ENCODE measurements at regions not wholly inside any gene's neighbourhood (a gene's known extent, or its start where the extent isn't known, plus 50 kb on each side); places are given as distances from the start of the nearest gene placed in this dataset.

DNA sequence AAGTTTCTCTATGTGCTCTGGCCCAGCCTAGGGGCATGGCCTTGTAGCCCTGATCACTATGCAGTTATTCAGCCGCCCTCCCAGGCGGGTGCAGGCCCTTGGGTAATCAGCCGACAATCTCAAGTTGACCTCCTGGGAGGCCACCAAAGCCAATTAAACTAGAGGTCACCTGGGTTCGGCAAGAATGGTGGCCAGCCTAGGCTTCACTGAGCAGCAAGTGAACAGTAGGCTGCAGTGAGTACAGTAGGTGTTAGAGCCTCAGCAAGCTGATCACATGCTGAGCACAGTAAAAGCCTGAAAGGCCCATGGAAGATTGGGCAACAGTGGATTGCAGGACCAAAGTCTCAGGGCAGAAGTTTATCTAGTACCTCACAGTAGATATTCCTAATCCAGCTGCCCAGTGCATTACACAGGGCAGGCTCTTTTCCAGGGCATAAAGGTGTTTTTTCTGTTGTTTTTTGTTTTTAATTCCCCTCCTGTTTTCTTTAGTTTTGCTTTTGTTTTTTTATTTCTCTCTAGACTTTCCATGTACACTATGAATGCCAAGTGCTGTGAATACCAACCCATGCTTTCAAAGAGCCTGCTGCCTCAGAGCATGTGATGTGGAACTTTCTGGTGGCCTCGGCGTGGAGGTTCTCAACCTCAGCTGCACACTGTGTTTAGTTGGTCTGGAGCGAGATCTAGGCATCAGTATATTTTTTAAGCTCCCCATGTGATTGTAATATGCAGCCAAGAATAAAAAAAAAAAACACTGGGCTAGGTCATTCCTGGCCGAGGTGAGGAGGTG lies 55.9 kb upstream of the ATL2 start:
- no peaks in the 10 kb centered on the region for H4K20me1 ChIP-seq (ENCODE audit: insufficient read depth, low read length)
- H3K79me2 ChIP-seq (ENCODE audit: low read length) = no peaks in the 10 kb centered on the region
- H3K9me3 ChIP-seq (ENCODE audit: insufficient read depth, low read length) = no peaks in the 10 kb centered on the region
- H3K9ac ChIP-seq (ENCODE audit: low read length) = no peak overlapping the region
- no peak overlapping the region for H3K27ac ChIP-seq (ENCODE audit: low read length)
- TF ChIP-seq CTCF (IDR thresholded peaks at IDR 0.05; ENCODE audit: low read depth, low read length) (no peak), EZH2phosphoT487 (IDR thresholded peaks at IDR 0.05; ENCODE audit: low read depth) (no peak)
- H3K36me3 ChIP-seq (replicated peaks; ENCODE audit: low read depth, low read length) = no peaks in the 10 kb centered on the region
- H3K4me2 ChIP-seq (ENCODE audit: low read length) = no peak overlapping the region
- H2AFZ ChIP-seq (ENCODE audit: low read depth, low read length) = no peak overlapping the region
- no peak overlapping the region for H3K4me3 ChIP-seq (ENCODE audit: low read length)
- peaks cover 2% of the 10 kb centered on the region; the same call in 1 of the 2 replicates for H3K4me1 ChIP-seq (ENCODE audit: low read length)
- H3K27me3 ChIP-seq (ENCODE audit: low read depth, low read length) = no peaks in the 10 kb centered on the region

DNA sequence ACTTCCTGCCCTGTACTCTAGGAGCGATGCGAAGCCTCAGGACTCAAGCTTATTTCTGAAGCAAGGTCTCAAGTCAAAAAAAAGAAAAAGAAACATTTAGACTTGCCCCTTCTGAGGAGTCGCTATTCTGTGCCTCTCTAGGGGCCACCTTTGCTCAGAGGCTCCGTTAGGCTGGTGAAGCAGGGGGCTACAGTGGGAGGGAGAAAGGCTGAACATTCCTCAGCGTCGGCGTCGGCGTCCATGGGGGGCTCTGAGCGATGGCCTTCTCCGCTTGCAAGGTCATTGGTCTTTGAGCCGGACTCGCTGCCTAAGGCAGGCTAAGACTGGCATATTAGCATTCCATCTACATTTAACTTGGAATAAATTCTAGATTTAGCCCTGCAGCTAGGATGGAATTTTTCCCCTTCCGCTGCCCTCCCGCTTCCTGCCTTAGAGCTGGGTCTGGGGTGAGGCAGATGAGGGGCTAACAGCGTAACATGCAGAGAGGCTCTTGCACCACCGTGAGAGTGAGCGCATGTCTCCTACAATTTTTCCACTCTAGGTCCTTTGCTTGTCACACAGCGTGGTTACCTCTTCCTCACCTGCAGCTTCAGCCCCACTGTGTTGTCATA lies 53.6 kb upstream of the ATL2 start:
- Histone ChIP-seq H3K9ac (ENCODE audit: low read length) (no peak overlapping the region), H3K27ac (ENCODE audit: low read length) (no peak overlapping the region), H2AFZ (ENCODE audit: low read depth, low read length) (no peak overlapping the region), H3K4me2 (ENCODE audit: low read length) (no peak overlapping the region), H3K4me1 (ENCODE audit: low read length) (0 out of 2 replicates have a peak, but pooled peaks cover 2% of the 10 kb centered on the region), H4K20me1 (ENCODE audit: insufficient read depth, low read length) (no peaks in the 10 kb centered on the region), H3K79me2 (ENCODE audit: low read length) (no peaks in the 10 kb centered on the region), H3K4me3 (ENCODE audit: low read length) (no peak overlapping the region), H3K9me3 (ENCODE audit: insufficient read depth, low read length) (no peaks in the 10 kb centered on the region), H3K27me3 (ENCODE audit: low read depth, low read length) (no peaks in the 10 kb centered on the region), H3K36me3 (replicated peaks; ENCODE audit: low read depth, low read length) (no peaks in the 10 kb centered on the region)
- TF ChIP-seq EZH2phosphoT487 (IDR thresholded peaks at IDR 0.05; ENCODE audit: low read depth) = no peak
- TF ChIP-seq CTCF (IDR thresholded peaks at IDR 0.05; ENCODE audit: low read depth, low read length) = no peak

- Histone ChIP-seq H3K79me2 (ENCODE audit: low read length) (no peaks in the 10 kb centered on the region), H3K4me2 (ENCODE audit: low read length) (no peak overlapping the region), H3K9me3 (ENCODE audit: insufficient read depth, low read length) (no peaks in the 10 kb centered on the region), H3K27me3 (ENCODE audit: low read depth, low read length) (no peaks in the 10 kb centered on the region), H3K27ac (ENCODE audit: low read length) (no peak overlapping the region), H3K4me1 (ENCODE audit: low read length) (0 out of 2 replicates have a peak, but pooled peaks cover 3% of the 10 kb centered on the region), H2AFZ (ENCODE audit: low read depth, low read length) (no peak overlapping the region), H4K20me1 (ENCODE audit: insufficient read depth, low read length) (no peaks in the 10 kb centered on the region), H3K36me3 (replicated peaks; ENCODE audit: low read depth, low read length) (no peaks in the 10 kb centered on the region), H3K4me3 (ENCODE audit: low read length) (no peak overlapping the region), H3K9ac (ENCODE audit: low read length) (no peak overlapping the region)
- TF ChIP-seq CTCF (IDR thresholded peaks at IDR 0.05; ENCODE audit: low read depth, low read length) (no peak), EZH2phosphoT487 (IDR thresholded peaks at IDR 0.05; ENCODE audit: low read depth) (no peak)
Measured at GRCh38 chr2:38430196-38430595, 53.1 kb upstream of the ATL2 start.

DNA sequence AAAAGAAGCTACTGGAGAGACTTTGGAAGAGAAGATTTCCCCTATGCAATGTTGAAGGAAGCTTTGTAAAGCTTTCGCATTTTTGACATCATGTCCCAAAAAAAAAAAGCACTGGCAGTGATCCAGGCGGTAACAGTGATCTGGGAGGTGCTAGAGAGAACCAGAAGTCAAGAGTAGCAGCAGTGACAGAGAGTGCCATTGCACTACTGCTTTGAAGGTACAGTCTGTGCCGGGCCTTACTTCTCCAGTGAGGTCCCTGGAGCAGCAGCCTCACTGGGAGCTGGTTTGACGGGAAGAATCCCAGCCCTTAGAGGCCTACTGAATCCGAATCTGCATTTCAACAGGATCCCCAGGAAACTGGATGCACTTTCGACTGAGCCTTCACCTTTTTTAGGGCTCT lies 50.9 kb upstream of the ATL2 start:
- no peaks in the 10 kb centered on the region for H3K9me3 ChIP-seq (ENCODE audit: insufficient read depth, low read length)
- H3K4me3 ChIP-seq (ENCODE audit: low read length) = no peak overlapping the region
- H3K27ac ChIP-seq (ENCODE audit: low read length) = no peak overlapping the region

More for the DNA sequence above, 50.9 kb upstream of the ATL2 start:
- Histone ChIP-seq H3K4me1 (ENCODE audit: low read length) (0 out of 2 replicates have a peak, but pooled peaks cover 3% of the 10 kb centered on the region), H2AFZ (ENCODE audit: low read depth, low read length) (no peak overlapping the region), H4K20me1 (ENCODE audit: insufficient read depth, low read length) (no peaks in the 10 kb centered on the region), H3K36me3 (replicated peaks; ENCODE audit: low read depth, low read length) (no peaks in the 10 kb centered on the region), H3K79me2 (ENCODE audit: low read length) (no peaks in the 10 kb centered on the region), H3K4me2 (ENCODE audit: low read length) (no peak overlapping the region), H3K9ac (ENCODE audit: low read length) (no peak overlapping the region), H3K27me3 (ENCODE audit: low read depth, low read length) (no peaks in the 10 kb centered on the region)
- TF ChIP-seq CTCF (IDR thresholded peaks at IDR 0.05; ENCODE audit: low read depth, low read length) (no peak), EZH2phosphoT487 (IDR thresholded peaks at IDR 0.05; ENCODE audit: low read depth) (no peak)

All from OCI-LY3 (cell line).